Eye (tissue), 1 donor: ENCODE measurements at regions not wholly inside any gene's neighbourhood (a gene's known extent, or its start where the extent isn't known, plus 50 kb on each side); places are given as distances from the start of the nearest gene placed in this dataset.

Experiments
- DNase-seq: peaks from one replicate; pipeline ENCODE4 v3.0.0-alpha.2; 2015

DNA sequence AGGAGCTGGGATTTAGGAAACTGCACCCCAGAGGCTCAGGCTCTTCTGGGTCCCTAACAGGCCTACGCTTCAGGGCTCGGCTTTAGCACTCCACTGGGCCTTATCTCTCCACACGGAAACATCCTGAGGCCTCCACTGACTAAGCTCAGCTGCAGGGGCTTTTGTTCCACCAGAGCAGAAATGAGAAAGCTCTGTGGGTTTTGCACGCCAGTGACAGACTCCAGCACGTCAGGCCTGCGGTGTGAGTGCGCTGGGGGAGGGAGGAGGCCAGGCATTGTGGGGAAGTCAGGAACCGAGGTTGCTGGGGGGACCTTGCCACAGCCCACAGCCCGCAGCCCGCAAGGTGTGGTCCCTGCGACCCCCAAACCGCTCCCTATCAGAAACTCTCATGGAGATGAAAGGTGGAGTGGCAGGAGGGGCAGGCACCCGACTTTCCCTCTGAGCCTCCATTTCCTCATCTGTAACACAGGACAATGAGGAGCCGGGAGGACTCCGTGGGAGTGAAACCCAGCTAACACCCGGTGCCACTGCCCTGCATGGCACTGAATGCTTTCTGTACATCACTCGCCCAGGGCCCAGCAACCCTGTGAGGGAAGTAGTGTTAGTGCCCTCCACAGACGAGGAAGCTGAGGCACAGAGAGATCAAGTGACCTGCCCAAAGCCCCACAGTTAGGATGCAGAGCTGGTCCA lies 106.5 kb downstream of the TPRA1 start:
- DNase-seq, result no peak

DNA sequence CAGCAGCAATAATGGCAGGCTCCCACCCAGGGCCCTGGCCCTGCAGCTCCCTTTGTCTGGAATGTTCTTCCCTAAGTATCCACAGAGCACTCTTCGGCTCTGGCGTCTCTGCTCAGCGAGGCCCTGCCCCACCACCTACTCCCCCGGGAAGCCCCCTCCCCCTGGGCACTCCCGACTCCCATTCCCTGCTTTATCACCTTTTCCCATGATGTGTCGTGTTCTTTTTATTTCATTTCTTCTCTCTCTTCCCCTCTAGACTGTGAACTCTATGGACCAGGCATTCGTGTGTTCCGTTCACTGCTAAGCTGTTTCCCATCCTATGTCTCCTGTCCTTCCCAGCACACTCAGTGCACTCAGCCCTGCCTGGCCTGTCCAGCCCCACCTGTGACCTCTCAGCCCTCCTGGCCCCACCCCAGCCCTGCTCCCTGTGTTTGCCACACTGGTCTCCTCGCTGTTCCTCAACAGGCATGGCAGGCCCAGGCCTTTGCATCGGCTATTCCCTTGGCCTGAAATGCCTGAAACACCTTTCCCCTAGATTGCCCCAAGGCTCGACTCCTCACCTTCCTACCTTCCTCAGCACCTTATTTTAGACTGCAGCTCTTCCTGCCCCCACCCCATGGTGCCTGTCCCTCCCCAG lies 107.4 kb downstream of the TPRA1 start:
- DNase-seq, result no peak

GRCh38 chr3:127482216-127483004 lies 108.1 kb downstream of the TPRA1 start:
- no peak for DNase-seq

- no peak for DNase-seq
Observed at GRCh38 chr3:127480196-127480954, 110.2 kb downstream of the TPRA1 start.

- DNase-seq, result peak; percentile 63
Observed at GRCh38 chr3:127479449-127479848, 111.1 kb downstream of the TPRA1 start.

DNA sequence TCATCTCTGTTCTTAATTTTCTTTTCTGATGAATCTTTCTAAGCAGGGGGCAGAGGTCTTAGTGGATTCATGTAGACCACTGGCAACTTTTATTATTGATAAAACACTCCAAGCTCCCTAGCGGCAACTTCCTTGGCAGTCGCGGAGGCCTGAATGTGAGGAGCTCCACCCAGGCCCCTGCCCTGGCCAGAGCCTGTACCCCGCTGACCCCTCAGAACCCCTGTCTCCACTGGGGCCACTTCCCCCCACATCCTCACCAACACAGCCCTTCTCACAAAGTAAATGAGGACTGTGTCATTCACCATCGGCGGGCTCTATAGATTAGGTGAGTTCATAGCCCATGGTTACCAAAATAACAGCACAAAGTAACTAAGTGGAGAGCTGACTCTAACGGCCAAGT lies 111.6 kb downstream of the TPRA1 start:
- DNase-seq, result no peak

- DNase-seq, result no peak
Observed at GRCh38 chr3:127477396-127477795, 113.1 kb downstream of the TPRA1 start.

- no peak for DNase-seq
Observed at GRCh38 chr3:127476936-127477335, 113.6 kb downstream of the TPRA1 start.

DNA sequence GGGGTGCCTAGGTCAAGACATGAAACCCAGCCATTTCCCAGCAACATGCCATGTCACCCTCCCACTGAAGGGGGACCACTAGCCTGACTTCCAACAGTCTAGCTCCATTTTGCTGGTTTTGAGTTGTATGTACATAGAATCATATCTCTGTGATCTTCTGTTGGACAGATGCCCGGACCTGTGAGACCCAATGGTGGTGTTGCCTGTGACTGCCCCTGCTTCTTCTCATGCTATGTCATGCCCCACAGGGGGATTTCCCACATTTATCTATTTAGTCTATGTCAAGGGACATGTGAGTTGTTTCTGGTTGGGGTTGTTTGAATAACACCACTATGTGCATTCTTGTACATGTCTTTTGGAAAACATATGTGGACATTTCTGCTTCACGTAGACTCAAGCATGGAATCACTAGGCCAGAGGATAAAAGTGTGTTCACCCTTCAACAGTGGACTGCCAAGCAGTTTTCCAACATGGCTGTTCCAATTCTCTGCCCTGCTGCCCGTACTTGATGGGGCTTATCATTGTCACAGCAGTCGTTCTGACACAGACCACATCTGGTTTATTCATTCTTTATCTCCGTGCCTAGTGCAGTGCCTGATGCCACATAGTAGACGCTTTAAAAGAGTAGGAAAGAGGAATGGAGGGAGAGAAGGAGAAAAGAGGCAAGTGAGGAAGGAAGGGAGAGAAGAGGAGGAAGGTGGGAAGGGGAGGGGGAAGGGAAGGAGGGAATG lies 114.4 kb downstream of the TPRA1 start:
- DNase-seq, result no peak

DNA sequence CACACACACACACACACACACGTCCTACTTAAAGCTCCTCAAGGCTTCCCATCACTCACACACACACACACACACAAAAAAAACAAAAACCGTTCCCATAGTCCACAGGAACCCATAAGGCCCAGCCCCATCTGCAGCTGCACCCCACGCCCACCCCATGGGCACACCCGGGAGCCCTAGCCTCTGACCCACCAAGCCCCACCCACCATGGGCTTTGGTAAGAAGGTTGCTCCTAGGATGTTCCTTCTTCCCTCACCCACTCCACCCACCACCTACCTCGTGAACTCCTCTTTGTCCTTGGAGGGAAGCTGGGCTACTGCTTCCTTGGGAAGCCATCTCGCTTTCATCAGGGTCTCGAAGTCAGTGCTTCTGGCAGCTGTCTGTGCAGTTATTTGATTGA lies 115.1 kb downstream of the TPRA1 start:
- DNase-seq, result no peak

DNA sequence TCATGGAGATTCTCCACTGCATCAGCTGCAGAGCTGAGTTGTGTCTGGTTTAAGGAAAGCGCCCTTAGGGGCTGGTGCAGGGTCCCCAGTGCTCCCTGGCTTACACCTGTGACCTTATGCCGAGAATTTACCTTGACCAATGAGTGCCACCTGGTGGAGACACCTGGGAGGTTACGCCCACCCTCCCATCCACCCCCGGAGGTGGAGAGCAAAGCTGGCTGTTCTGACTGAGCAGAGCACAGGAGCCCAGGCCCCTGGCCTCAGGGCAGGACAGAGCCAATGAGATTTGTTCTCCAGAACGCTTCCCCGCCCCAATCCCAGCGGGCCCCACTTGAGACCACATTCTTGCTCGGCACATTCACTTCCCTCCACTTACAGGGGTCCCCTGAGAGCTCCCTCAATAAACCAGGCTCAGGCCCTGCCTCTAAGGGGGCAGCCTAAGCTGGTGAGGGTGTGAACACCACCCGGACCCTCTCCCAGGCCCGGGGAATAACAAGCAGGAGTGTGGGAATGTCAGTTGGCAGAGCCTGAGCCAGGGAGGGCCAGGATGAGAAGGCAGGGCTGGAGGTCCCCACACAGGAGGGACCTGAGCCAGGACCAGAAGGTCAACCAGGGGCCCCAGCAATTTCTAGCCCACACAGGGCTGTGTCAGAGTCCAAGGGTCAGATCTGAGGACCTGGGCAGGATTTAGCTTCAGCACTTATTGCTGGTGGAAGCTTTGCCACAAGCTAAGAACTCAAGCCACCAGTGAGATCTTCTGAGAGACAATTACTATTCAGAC lies 117.1 kb downstream of the TPRA1 start:
- DNase-seq, result no peak

DNA sequence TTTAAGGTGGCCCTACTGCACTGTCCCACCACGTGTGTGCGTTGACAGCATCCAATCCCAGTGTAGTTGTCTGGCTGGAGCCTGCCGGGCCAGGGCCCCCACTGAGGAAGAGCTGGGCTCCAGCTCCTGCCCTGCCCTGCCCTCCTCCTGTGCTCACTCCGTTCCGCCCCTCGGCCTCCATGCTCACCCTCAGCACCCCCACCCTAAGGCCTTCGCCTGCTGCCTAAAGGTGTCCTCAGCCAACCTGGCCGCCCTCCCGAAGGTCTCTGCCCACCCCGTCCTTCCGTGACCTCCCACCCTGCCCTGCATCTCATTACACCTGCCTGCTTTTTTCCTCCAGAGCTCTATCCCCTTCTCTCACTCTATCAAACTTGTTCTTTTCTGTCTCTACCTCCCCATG lies 118.0 kb downstream of the TPRA1 start:
- no peak for DNase-seq

GRCh38 chr3:127471142-127471541 lies 119.4 kb downstream of the TPRA1 start:
- no peak for DNase-seq

- DNase-seq, result no peak
Observed at GRCh38 chr3:127469760-127470159, 120.8 kb downstream of the TPRA1 start.

DNA sequence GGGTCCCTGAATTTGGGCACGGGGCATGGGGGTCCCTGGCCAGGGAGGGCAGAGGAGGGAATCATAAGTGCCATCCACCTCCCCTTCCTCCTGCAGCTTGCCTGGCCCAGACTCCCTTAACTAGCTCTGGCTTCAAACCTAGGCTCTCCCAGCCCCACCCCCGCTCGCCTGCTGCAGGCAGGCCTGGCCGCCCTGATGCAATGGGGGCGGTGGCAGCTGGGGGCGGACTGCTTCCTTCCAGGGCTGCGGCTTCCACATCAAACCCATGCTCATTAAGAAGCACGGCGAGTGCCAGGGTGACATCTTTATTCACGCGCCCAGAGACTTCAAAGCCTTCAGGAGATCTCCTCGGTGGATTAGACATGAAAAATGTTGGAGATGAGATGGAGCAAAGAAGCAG lies 123.1 kb downstream of the TPRA1 start:
- no peak for DNase-seq

DNA sequence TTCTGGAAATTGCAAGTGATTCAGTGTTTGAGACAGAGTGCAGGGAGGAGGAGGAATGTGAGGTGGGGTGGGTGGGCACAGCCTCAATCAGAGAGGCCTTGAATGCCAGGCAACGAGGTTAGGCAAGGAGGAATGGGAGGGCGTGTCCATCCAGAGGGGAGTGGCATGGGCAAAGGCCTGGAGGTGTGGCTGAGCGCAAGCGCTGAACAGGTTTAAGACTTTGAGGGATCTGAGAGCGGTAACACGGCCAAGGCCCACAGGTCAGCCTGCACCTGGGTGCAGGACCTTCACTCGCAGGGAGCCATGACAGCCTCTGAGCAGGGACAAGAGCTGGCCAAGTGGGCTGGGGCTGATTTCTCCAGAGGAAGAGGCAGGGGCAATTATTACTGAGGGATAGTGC lies 125.9 kb downstream of the TPRA1 start:
- no peak for DNase-seq

DNA sequence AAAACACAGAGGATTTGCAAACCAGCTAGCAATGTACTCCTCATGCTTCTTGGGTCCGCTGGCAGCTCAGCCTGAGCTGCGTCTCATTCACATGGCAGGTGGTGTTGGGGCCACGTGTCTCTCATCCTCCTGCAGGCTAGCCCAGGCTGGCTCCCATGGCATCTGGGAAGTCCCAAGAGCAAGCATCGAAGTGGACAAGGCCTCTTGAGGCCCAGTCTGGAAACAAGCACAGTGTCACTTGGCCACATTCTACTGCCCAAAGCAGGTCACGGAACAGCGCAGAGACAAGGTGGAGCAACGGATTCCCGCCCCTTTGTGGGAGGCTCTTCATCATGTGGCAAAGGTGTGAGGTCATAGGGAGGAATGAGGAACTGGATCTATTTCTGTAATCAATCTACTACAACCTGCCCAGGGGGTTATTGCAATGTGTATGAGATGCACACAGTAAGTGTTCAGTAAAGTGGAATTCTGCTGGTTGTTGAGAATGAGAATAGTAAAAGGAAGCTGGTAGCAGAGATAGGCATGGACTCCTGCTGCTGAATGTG lies 128.3 kb downstream of the TPRA1 start:
- no peak for DNase-seq

- no peak for DNase-seq
Observed at GRCh38 chr3:127461286-127461910, 129.1 kb downstream of the TPRA1 start.

DNA sequence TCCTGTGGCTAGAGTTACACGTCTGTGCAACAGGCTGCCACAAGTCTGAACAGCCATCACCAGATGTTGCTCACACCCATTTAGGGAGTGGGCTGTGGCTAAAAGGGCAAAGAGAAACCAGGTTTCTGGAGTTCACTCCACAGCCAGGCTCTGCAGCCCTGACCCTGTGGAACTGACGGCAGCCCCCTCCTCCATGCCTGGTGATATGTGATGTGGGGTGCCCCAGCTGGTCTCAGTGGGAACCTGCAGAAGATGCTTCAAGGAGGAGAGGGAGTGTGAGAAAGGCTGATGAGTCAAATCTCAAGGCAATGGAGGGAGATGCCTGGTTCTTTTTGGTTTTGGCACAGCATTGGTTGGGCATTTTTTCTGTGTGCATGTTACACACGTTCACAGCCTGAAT lies 130.6 kb downstream of the TPRA1 start:
- DNase-seq, result no peak

DNA sequence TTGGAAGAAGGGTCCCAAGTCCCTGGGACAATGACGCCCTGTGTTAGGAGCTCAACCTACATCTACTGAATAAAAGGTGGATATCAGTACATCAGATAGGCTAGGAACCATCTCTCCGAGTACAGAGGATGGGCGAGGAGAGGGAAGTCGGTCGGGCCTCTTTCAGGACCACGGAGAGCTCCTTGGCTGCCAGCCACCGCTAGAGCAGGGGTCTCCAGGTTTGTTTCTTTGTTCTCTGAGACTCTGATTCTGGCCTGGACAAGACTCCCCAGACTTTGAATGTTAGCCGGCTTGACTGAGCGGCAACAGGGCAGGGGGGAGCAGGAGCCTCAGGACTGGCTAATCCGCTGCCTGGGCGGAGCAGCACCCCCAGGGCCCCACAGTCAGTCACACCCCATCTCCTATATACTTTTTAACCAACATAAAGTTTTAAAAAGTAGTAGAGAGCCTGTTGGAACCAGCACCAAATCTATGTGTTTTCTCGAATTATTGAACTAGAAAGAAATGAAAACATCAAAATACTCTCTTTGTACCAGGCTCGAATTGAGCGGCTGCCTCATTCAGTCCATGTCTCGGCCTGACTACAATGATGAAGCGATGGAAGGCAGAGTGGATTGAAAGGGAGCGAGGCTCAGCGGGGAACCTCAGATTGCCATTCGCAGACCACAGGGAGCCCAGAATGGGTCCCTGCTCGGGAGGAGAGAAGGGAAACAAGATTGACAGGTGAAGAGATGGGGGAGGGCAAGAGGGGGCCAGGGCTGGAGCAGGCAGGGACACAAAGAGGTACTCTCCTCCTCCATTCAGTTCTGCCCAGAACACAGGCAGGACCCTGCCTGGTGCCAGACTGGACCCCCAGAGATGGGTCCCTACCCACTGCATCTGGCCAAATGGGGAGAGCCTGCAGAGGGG lies 131.6 kb downstream of the TPRA1 start:
- peak; percentile 94 for DNase-seq
